Esophagus (tissue), 2 donors: ENCODE measurements at regions not wholly inside any gene's neighbourhood (a gene's known extent, or its start where the extent isn't known, plus 50 kb on each side); places are given as distances from the start of the nearest gene placed in this dataset.
"Not testable (repeated sequence)": the region's sequence is repeated elsewhere in the genome, so short reads cannot be mapped to it uniquely, and the experiment has no call there.

Experiments used
- H3K27ac ChIP-seq, 2 donors: one replicate each; pipeline ENCODE4 v1.5.1; 2013; ENCODE audit warnings: low read depth in 2 of 2, mild to moderate bottlenecking in 2 of 2, inconsistent platforms in 1 of 2, low read length in 1 of 2, moderate library complexity in 1 of 2
- H3K27me3 ChIP-seq, 2 donors: one replicate each; pipeline ENCODE4 v1.6.1; 2013; ENCODE audit warnings: low read length in 2 of 2, control low read depth in 1 of 2, mild to moderate bottlenecking in 1 of 2; ENCODE audit not compliant: insufficient read depth in 2 of 2, control insufficient read depth in 1 of 2
- H3K36me3 ChIP-seq, 2 donors: one replicate each; pipeline ENCODE4 v1.6.1; 2013; ENCODE audit warnings: low read length in 1 of 2; ENCODE audit not compliant: control insufficient read depth in 2 of 2, insufficient read depth in 2 of 2
- H3K4me1 ChIP-seq, 2 donors: one replicate each; pipeline ENCODE4 v1.6.1; 2013; ENCODE audit warnings: low read length in 1 of 2; ENCODE audit not compliant: control insufficient read depth in 2 of 2, insufficient read depth in 2 of 2
- H3K4me3 ChIP-seq, 2 donors: one replicate each; pipeline ENCODE4 v1.5.1; 2013; ENCODE audit warnings: low read length in 2 of 2, mild to moderate bottlenecking in 2 of 2, low read depth in 1 of 2, moderate library complexity in 1 of 2
- H3K9me3 ChIP-seq, 2 donors: one replicate each; pipeline ENCODE4 v1.6.1; 2013; ENCODE audit warnings: mild to moderate bottlenecking in 2 of 2, low read depth in 1 of 2, low read length in 1 of 2, moderate library complexity in 1 of 2; ENCODE audit not compliant: control insufficient read depth in 2 of 2, insufficient read depth in 1 of 2
- WGBS, 2 donors: extraction: QIAGEN DNeasy Blood & Tissue Kit; methylation state at CpG; one replicate each; pipeline ENCODE4 v1.1.7; 2013; 5-methylcytosine and 5-hydroxymethylcytosine counted together
- donor health status: healthy with polysubstance abuse.
- donor health status: Bipolar disorder and iron deficiency.

GRCh38 chr1:70587872-70588366 lies 176.9 kb downstream of the CTH start:
- no peaks in the 10 kb centered on the region for H3K27me3 ChIP-seq
- WGBS, 2 donors: 81 to 83% methylated on average over 3 of the region's 3 CpGs
- H3K27ac ChIP-seq: no peak overlapping the region
- no peaks in the 10 kb centered on the region for H3K4me1 ChIP-seq
- H3K36me3 ChIP-seq: no peaks in the 10 kb centered on the region
- H3K4me3 ChIP-seq: no peak overlapping the region
- no peaks in the 10 kb centered on the region for H3K9me3 ChIP-seq

DNA sequence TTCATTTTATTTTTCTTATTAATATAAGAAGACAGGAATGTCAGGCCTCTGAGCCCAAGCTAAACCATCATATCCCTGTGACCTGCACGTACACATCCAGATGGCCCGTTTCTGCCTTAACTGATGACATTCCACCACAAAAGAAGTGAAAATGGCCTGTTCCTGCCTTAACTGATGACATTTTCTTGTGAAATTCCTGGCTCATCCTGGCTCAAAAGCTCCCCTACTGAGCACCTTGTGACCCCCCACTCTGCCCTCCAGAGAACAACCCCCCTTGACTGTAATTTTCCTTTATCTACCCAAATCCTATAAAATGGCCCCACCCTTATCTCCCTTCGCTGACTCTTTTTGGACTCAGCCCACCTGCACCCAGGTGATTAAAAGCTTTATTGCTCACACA lies 182.5 kb downstream of the CTH start:
- not testable (repeated sequence) for H3K4me1 ChIP-seq, H3K36me3 ChIP-seq, H3K9me3 ChIP-seq, H3K27ac ChIP-seq, H3K4me3 ChIP-seq, H3K27me3 ChIP-seq
- WGBS, 2 donors: 53 to 69% methylated on average over 3 of the region's 3 CpGs

DNA sequence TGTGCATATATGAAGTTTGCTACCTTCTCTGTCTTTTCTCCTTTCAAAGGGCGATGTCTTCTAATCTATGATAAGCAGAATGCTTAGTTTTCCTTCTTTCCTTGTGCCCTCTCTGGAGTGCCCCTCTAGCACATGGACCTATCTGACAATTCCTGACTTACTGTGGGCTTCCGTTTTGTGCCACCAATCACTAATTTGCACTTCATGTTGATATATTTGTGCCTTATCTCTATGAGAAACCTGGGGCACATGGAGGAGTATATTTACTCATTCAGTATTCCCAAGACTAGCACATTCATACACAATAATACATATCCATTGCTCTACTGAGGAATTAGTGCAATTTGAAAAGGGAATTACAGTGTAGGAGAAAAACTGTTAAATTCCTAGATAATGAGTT lies 197.7 kb downstream of the CTH start:
- Histone ChIP-seq H3K27ac (no peak overlapping the region), H3K27me3 (no peaks in the 10 kb centered on the region), H3K36me3 (no peaks in the 10 kb centered on the region), H3K4me1 (no peaks in the 10 kb centered on the region), H3K4me3 (no peak overlapping the region), H3K9me3 (no peaks in the 10 kb centered on the region)
- 74 to 80% methylated on average over 2 of the region's 2 CpGs for WGBS, 2 donors

GRCh38 chr1:70610164-70610563 lies 199.1 kb downstream of the CTH start:
- H3K9me3 ChIP-seq, H3K27me3 ChIP-seq, H3K36me3 ChIP-seq, H3K27ac ChIP-seq, H3K4me3 ChIP-seq, H3K4me1 ChIP-seq: not testable (repeated sequence)
- 73 to 82% methylated on average over 3 of the region's 3 CpGs for WGBS, 2 donors

- 51 to 63% methylated on average over 3 of the region's 3 CpGs for WGBS, 2 donors
- H3K4me1 ChIP-seq: no peaks in the 10 kb centered on the region
- H3K27ac ChIP-seq: no peak overlapping the region
- H3K9me3 ChIP-seq: no peaks in the 10 kb centered on the region
- H3K36me3 ChIP-seq: no peaks in the 10 kb centered on the region
- H3K27me3 ChIP-seq: no peaks in the 10 kb centered on the region
- no peak overlapping the region for H3K4me3 ChIP-seq
Observed at GRCh38 chr1:70616946-70617345, 205.9 kb downstream of the CTH start.

DNA sequence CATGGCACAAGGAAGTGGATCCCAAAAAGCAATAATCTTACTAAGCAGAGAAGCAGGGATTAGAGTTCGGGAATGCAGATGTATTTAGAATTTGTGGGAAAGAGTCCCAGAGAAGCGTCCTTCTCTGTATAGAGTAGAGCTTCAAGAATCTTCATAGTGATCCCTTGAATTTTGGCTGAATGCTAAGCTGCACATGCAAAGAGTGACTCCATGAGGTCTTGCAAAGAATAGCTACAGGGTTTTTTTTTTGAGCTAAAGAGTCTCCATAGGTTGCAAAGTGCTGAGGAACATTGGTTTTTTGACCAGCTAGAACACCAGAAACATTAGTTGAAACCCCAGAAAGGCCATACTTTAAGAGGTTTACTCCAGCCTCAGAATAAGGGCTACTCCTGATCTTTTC lies 206.7 kb downstream of the CTH start:
- H3K4me3 ChIP-seq: no peak overlapping the region
- no peaks in the 10 kb centered on the region for H3K27me3 ChIP-seq
- 75 to 80% methylated on average over 2 of the region's 2 CpGs for WGBS, 2 donors
- no peaks in the 10 kb centered on the region for H3K9me3 ChIP-seq
- H3K4me1 ChIP-seq: no peaks in the 10 kb centered on the region
- H3K27ac ChIP-seq: no peak overlapping the region
- H3K36me3 ChIP-seq: no peaks in the 10 kb centered on the region

DNA sequence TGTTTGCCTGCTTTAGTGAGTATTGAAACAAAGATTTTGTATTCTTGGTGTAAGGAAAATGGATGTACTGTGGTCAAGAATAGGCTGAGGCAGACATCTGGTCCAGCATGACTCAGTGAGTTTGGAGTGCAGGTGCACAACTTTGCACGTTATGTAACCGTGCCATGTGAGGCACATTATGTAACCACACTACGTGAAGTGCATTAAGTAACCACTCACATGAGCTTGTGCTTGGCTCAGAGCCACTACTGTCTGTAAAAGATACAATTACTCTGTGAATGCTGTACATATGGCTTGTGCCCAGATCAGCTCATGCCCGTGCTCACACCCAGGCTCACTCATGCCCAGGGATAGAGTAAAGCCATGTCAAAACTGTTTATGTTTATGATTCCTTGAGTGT lies 216.8 kb downstream of the CTH start:
- Histone ChIP-seq H3K4me1 (no peaks in the 10 kb centered on the region), H3K27ac (no peak overlapping the region), H3K9me3 (peaks cover 0 to 6% of the 10 kb centered on the region in 2 donors), H3K27me3 (no peaks in the 10 kb centered on the region), H3K36me3 (no peaks in the 10 kb centered on the region), H3K4me3 (no peak overlapping the region)
- 39 to 40% methylated on average over 4 of the region's 4 CpGs for WGBS, 2 donors

DNA sequence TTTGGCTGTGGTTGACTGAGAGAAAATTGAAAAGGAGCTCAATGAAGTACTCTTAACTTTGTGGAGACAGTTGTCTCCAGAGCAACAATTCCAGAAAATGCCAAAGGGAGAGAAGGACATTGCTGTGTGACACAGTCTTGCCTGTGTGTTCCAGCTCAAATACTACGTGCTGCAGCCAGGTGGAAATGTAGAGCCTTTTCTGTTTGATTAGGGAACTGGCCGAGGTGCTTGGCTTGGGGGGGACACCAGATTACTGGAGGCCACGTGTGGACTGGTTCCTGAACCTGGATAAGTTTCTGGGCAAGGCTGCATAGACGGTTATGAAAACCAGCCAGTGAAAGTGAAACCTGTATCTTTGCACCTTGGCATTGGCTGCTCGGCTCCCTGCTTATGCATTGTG lies 217.9 kb downstream of the CTH start:
- Histone ChIP-seq H3K4me3 (no peak overlapping the region), H3K27ac (no peak overlapping the region), H3K27me3 (no peaks in the 10 kb centered on the region), H3K4me1 (no peaks in the 10 kb centered on the region), H3K9me3 (peaks cover 0 to 6% of the 10 kb centered on the region in 2 donors), H3K36me3 (no peaks in the 10 kb centered on the region)
- 58 to 69% methylated on average over 5 of the region's 5 CpGs for WGBS, 2 donors

GRCh38 chr1:70633004-70633403 lies 221.9 kb downstream of the CTH start:
- H3K4me3 ChIP-seq: no peak overlapping the region
- no peaks in the 10 kb centered on the region for H3K36me3 ChIP-seq
- H3K27me3 ChIP-seq: no peaks in the 10 kb centered on the region
- H3K9me3 ChIP-seq: peaks cover 0 to 6% of the 10 kb centered on the region in 2 donors
- no peaks in the 10 kb centered on the region for H3K4me1 ChIP-seq
- no peak overlapping the region for H3K27ac ChIP-seq
- 33 to 43% methylated on average over 1 of the region's 1 CpG for WGBS, 2 donors

DNA sequence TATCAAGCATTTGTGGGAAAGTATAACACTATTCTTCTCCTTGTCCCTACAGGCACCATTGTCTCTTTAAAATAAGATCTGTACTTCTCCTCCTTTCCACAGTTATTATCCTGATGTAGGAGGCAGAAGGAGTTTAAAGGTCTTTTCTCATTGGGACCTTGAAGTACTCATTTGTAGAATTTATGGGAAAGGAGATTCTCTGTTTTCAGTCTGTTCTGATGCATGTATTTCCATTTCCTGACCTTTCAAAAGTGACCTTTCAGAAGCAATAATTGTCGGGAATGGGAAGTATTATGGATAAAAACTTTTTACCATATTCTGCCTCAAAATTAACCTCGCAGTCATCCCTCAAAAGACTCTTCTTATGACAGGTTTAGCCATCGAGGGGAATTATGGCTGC lies 224.8 kb downstream of the CTH start:
- Histone ChIP-seq H3K27ac (no peak overlapping the region), H3K27me3 (no peaks in the 10 kb centered on the region), H3K4me3 (no peak overlapping the region), H3K4me1 (no peaks in the 10 kb centered on the region), H3K9me3 (peaks cover 0 to 2% of the 10 kb centered on the region in 2 donors), H3K36me3 (no peaks in the 10 kb centered on the region)
- WGBS, 2 donors: 63 to 73% methylated on average over 3 of the region's 3 CpGs
